ENCODE measurements at regions not wholly inside any gene's neighbourhood (a gene's known extent, or its start where the extent isn't known, plus 50 kb on each side); places are given as distances from the start of the nearest gene placed in this dataset.

GRCh38 chr15:39209548-39210211, 371.2 kb upstream of the THBS1 start:
- no peak for DNase-seq (ENCODE audit: low spot score)

- DNase-seq (ENCODE audit: low spot score) = no peak
Observed at GRCh38 chr15:39211108-39211979, 369.5 kb upstream of the THBS1 start.

GRCh38 chr15:39213385-39213840, 367.5 kb upstream of the THBS1 start:
- DNase-seq (ENCODE audit: low spot score) = no peak

- DNase-seq (ENCODE audit: low spot score) = no peak
Observed at GRCh38 chr15:39215015-39215414, 365.9 kb upstream of the THBS1 start.

- no peak for DNase-seq (ENCODE audit: low spot score)
Observed at GRCh38 chr15:39216816-39217215, 364.1 kb upstream of the THBS1 start.

- DNase-seq (ENCODE audit: low spot score) = no peak
Observed at GRCh38 chr15:39219608-39220007, 361.3 kb upstream of the THBS1 start.

GRCh38 chr15:39226169-39226937, 354.5 kb upstream of the THBS1 start:
- no peak for DNase-seq (ENCODE audit: low spot score)

- DNase-seq (ENCODE audit: low spot score) = no peak
Observed at GRCh38 chr15:39227001-39227400, 353.9 kb upstream of the THBS1 start.

- no peak for DNase-seq (ENCODE audit: low spot score)
Observed at GRCh38 chr15:39228889-39229288, 352.0 kb upstream of the THBS1 start.

GRCh38 chr15:39230205-39230907, 350.5 kb upstream of the THBS1 start:
- no peak for DNase-seq (ENCODE audit: low spot score)

- DNase-seq (ENCODE audit: low spot score) = no peak
Observed at GRCh38 chr15:39230908-39231285, 350.0 kb upstream of the THBS1 start.

GRCh38 chr15:39232512-39232911, 348.4 kb upstream of the THBS1 start:
- DNase-seq (ENCODE audit: low spot score) = no peak

- DNase-seq (ENCODE audit: low spot score) = no peak
Observed at GRCh38 chr15:39235084-39235795, 345.6 kb upstream of the THBS1 start.

- DNase-seq (ENCODE audit: low spot score) = no peak
Observed at GRCh38 chr15:39236375-39236774, 344.5 kb upstream of the THBS1 start.

- DNase-seq (ENCODE audit: low spot score) = no peak
Observed at GRCh38 chr15:39238443-39238842, 342.4 kb upstream of the THBS1 start.

GRCh38 chr15:39239562-39239961, 341.3 kb upstream of the THBS1 start:
- no peak for DNase-seq (ENCODE audit: low spot score)

- DNase-seq (ENCODE audit: low spot score) = no peak
Observed at GRCh38 chr15:39242345-39242744, 338.5 kb upstream of the THBS1 start.

GRCh38 chr15:39243396-39243795, 337.5 kb upstream of the THBS1 start:
- no peak for DNase-seq (ENCODE audit: low spot score)

- DNase-seq (ENCODE audit: low spot score) = no peak
Observed at GRCh38 chr15:39244776-39245175, 336.1 kb upstream of the THBS1 start.

- no peak for DNase-seq (ENCODE audit: low spot score)
Observed at GRCh38 chr15:39246523-39246922, 334.4 kb upstream of the THBS1 start.

- DNase-seq (ENCODE audit: low spot score) = no peak
Observed at GRCh38 chr15:39247574-39247973, 333.3 kb upstream of the THBS1 start.
